Middle frontal gyrus (tissue), 1 donor: ENCODE measurements at regions not wholly inside any gene's neighbourhood (a gene's known extent, or its start where the extent isn't known, plus 50 kb on each side); places are given as distances from the start of the nearest gene placed in this dataset.

Experiments
- DNase-seq: peaks from one replicate; pipeline ENCODE4 v3.0.0-alpha.2; 2015; ENCODE audit warnings: low spot score; ENCODE audit errors: extremely low spot score

DNA sequence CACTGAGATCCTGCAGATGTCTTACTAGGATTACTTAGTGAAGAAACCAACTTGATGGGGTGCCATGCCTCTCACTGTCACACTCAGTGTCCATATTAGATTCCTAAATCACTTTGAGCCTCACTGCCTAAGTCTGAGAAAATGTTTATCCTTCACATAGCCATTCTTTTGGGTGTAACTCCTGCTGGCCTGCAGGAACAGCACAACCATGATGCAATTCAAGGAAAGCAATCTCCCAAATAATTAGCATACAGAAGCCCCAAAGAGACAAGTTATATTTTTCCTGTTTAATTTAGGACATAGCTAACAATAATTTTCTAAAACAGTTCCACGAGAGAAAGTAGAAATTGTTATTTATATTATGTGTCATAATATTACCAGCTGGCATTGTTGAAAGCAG lies 655.5 kb downstream of the KCNA4 start:
- DNase-seq = no peak

DNA sequence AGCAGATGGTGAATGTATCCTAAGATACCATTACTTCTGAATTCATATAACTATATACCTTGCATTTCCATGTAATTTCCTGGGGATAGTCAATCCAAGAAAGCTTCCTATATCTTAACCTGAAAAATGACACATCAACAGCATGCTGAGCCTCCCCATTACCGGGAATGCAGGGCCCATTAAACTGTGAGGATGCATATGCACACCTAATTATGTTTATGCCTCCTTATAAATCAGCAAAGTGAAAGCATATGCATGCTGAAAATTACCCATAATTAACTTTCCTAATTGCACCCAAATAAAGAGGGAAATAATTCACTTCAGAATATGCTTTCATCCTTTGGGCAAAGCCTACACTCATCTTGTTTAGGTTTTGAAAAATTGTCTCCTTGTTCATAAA lies 663.0 kb downstream of the KCNA4 start:
- no peak for DNase-seq

DNA sequence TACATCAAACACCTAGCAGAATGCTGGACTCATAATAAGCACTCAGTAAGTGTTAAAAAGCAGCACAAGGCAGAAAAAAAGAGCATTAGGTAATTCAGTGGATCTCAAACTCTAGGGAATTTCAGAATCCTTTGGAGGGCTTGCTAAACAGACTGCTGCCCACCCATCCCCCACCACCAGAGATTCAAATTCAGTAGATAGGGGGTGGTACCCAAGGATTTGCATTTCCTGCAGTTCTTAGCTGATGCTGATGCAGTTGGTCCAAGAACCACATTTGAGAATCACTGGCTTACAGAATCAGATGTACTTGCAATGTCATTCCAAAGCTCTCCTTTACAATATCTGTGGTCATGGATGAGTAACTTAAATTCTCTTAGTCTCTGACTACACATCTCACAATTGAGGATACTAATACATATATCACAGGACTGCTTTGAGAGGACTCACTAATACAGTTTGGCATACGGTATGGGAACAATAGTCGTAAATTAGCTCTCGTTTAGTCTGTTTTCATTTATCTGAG lies 664.5 kb downstream of the KCNA4 start:
- DNase-seq = no peak

DNA sequence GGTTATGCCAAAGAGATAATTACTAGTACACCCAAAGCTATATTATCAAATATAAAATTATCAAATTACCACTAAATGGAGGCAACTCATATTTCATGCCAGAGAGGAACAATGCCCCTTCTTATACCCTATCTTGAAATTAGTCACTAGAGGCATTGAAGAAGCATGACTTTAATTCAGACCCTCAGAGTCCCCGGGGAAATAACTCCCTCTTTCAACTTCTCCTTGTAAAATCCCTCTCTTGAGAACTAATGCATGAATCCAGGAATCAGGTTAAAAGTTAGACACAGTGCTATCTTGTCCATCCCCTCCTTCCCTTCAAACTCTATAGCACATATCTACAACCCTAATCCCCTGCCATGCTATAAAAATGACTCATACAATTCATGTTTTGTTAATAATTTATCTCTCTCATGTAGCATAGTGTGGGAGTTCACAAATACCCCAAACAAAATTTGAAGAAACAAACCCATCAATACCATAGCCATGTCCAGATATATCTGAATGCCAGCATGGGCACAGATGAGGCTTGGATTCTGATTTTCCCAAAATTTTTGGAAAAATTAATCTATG lies 665.4 kb downstream of the KCNA4 start:
- no peak for DNase-seq

DNA sequence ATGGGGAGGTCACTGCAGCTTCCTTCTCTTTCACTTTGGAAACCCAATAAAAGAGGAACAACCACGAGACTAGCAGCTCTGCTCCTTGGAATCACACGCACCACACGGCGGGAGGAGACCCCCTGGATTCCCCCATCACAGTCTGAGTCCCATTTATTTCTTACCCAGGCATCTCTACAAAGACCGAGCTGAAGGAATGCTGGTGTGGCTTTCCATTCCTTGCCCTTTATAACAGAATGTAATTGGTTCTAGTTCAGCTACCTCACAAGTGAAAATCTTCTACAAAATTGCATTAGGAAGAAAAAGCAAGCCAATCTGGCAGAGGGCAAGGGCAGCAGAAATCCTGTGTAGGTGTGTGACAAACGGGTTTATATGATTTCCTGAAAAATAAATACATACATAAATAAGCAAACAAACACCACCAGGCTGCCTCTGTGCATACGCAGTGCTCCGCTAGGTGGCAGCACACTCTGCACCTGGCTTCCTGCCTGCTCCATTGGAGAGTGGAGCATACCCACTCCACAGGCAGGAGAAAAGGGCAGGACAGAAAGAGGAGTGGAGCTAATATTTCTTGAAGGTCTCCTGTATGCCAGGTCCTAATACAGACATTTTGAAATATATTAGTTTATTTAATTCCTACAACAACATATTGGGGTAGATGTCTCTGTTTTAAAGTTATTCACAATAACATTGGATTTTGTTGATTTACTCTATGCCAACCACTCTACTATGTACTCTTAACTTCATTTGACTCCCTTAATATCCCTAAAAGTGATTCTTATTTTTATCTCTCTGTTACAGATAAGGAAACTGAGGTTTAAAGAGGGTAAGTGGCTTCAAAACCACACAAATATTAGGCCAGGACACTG lies 673.1 kb downstream of the KCNA4 start:
- DNase-seq = no peak

DNA sequence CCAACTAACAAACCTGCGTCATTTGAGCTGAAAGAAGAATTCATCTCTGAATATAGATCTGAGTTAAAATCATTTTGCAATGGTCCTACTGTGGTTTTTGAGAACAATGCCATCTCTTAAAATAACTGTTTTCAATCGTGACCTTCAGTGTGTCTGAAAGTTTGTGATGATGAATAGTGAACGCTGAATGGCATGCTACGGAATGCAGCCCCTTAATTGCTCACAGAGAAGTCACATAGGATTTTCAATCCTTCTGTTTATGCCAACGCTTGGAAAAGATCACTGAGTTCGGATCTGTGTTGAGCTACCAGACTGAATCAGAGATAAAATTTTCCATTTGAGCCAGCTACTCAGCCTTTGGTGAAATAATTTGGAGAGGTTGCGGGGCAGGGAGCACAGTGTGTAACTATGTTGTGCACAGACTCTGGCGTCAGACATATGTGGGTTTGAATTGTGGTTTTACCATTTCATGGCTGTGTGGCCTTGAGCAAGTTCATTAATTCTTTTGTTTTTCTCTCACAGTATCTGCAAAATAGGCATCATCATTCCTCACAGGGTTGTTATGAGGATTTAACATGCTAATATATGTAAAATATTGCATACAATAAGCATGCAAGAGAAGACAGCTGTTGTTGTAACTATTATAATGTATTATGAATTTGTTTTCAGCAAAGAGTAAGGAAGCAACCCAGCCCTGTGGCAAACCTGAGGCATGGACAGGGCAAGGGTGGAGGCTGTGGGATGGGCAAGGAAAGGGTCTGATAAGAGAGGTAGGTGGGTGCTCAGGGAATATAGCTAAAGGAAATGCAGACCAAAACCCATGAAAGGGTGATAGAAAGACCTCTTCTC lies 679.9 kb downstream of the KCNA4 start:
- no peak for DNase-seq

DNA sequence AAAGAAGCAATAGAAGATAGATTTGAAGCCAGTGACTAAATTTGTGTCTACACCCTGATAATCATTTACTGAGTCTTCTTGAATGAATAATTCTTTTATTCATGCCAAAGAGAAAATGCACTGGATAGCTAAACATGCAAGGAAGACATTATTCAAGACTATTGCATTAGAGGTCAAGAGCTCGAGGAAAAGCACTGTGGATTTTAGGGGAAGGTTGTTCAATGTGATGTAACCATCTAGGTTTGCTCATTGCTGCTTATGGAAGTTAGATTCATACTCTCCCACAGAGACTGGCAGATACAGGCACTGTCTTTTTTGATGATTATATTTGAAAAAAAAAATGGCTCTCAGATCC lies 682.1 kb downstream of the KCNA4 start:
- DNase-seq = no peak

DNA sequence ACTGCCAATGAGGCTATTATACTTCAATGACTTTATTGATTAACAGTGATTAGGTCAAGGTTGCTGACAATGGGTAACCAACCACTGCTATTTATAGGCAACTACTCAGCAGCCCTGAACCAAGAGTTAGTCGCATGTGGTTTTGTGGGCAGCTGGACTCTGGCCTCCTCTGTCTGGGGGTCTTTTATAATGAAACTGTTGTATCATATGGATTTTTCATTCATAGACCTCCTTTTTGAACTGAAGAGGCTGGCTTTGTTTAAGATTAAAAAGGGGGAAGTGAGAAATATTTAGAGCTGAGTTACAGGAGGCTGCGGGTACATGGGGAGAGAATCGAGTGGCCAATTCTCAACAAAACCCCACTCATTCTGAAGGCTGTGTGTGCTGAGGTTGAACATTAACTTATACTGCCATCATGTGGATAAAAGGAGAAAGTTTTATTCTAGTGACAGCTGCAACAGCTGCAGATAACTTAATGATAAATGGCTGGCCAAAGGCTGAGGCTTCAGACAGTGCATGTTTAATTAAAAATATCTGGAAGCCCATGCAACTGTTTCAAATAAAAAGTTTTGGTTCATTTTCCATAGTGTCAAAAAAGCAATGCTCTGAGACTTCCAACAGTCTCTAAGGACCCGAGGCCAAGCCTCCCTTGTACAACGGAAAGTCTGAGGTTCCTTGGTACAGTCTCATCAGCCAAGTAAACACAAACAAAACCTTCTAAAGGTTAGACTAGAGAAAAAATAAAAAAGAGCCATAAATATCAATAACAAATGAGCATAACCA lies 682.6 kb downstream of the KCNA4 start:
- no peak for DNase-seq

DNA sequence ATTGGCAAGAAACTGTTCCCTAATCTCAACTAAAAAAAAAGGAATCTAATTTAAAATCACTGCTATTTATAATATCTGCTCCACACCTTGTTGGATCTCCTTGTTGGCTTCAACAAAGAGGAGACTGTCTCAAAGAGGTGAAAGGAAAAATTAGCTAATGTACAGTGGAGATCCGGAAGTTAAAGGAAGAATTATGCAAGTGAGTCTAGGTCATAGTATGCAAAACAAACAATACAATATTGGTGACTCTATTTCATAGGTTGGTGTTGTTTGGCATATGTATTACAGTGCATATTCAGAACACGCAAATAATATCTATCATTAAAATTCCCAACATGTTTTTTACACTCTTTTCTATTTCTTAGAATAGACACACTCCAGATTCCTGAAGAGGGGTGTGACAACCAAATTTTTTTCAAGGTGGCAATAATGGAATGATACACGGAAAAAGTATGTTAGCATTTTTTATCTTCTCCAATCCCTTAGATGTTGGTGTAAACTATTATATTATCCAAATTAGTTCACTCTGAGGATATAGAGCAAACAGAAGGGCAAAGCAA lies 685.3 kb downstream of the KCNA4 start:
- DNase-seq = no peak

DNA sequence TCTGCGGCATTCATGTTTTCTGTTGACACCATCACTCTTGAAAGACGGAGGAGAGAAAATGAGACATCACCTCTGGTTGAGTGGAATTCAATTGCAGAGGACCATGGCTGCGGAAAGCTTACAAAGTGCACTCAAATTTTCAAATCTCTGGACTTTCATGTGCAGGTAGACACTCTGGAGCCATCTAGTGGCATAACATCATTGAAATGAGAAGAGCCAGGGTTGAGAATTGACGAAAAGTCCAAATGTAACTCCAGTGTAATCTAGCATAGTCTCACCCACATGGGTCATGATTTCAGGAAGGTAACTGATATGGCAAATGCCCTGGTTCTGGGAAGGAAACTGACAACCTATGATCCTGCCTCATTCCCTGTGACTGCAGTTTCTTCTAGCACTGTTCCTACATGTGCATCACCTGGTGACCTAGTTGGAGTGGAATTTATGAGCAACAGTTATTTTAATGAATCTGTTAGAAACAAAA lies 687.8 kb downstream of the KCNA4 start:
- no peak for DNase-seq

DNA sequence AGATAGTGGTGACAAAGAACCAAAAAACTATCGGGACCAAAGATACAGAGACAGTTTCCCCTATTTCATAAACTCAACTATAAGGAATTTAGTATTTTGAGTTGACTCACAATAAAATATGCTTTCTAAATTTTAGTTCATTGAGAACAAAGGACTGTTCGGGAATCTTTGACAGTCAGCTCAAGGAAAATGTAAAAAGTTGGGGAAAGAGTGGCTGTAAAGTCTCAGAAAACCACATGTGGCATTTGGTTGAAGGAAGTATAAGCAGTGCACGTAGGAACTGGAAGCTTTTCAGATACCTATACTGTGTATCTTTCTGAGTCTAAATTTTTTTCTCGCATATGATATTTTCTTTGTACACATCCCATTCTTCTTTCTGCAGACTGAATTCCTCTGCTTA lies 688.9 kb downstream of the KCNA4 start:
- DNase-seq = no peak

DNA sequence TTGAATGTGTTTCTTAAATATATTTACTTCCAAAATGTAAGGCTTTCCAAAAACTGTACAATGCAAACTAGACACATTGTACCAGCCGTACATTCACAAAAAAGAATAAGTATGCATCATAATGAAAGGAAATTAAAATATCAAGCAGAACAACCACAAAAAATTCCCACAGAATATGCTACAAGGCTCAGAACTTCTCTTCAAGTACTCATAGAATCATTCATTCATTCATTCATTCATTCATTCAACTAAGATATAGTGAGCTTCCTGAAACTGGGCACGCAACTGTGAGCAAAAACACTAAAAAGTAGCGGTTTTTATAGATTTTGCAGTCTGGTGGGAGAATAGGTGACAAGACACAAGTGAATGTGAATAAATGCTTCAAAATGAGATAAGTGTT lies 690.1 kb downstream of the KCNA4 start:
- no peak for DNase-seq

DNA sequence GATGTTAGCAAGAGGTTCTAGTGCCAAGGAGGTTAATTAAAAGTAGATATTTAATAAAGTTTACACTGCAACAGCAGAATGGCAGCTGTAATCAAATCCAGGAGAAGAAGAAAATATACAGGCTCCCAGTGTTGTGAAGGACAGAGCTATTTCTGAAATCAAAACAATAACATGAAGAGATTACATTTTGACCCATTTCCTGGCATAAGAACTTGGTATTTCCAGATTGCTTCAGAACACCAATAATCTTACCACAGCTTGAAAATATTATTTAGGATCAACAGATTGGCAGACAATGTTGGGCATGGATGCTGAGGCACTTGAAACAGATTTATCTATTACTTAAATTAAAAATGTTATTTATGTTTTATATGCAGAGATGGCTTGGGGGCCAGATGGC lies 692.5 kb downstream of the KCNA4 start:
- DNase-seq = no peak

DNA sequence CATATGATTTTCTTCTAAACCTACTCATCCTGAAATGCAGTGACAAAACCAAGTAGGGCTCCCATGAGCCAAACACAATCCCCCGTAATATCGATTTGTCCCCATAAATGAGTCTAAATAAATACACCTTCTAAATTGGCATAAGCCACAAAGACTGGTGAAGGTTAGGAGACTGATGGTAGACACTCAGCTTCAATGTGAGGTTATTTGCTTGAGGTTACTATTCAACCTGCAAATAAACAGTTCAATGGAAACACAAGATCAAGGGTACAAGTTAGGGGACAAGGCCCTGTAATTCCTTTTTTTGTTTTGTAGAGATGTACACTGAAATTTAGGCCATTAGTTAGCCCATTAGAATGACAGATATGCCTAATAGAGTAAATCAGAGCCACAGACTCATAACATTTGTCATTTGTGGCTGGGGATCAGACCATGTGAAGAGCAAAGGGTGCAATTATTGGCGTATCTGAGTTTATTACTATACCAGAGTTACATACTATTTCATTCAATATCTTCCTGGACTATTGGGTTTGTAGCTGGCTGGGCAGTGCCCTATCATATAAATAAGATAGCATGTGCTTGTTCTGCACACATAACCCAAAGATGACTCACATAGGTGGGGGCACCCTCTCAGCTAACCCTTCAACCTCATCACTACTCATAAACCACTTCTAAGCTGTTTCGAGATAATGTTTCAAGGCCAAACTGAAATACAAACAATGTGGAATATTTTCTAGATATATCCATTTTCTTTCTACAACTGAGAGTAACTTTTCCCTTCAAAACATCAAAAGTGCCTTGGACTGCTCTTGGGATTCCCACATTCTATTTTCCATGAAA lies 695.3 kb downstream of the KCNA4 start:
- DNase-seq = no peak

DNA sequence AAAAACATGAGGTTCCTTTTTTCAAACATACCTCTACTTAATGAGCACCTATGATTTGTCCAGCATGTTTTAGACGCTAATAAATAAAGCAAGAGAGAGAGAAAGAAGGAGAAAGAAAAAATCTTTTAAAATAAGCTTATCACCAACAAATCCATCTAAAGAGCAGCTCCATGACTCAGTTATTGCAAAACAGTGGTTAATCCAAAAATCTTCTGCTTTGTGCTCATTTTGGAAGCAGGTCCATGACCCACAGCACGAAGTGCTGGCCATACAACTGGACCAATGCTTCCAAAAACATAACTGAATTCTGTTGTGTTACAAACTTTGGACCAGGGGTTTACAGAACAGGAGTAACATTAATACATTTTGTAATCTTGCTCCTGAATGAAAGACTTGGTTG lies 696.6 kb downstream of the KCNA4 start:
- no peak for DNase-seq

DNA sequence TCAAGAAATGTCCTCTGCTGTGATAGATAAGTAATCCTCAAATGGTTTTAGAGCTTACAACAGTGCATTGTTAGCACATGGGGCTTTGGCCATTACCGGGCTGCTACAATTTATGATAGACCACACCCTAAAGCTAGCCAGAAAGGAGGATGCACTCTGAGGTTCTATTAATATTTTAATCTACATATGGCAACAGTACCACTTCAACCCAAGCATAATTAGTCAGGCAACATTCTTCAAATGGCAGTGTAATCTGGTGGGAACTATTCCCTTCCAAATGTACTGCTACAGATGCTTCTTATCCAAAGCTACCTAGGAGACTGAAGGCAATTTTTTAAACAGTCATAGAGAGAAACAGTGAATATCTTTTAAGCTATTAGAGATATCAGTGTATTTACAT lies 697.6 kb downstream of the KCNA4 start:
- no peak for DNase-seq

DNA sequence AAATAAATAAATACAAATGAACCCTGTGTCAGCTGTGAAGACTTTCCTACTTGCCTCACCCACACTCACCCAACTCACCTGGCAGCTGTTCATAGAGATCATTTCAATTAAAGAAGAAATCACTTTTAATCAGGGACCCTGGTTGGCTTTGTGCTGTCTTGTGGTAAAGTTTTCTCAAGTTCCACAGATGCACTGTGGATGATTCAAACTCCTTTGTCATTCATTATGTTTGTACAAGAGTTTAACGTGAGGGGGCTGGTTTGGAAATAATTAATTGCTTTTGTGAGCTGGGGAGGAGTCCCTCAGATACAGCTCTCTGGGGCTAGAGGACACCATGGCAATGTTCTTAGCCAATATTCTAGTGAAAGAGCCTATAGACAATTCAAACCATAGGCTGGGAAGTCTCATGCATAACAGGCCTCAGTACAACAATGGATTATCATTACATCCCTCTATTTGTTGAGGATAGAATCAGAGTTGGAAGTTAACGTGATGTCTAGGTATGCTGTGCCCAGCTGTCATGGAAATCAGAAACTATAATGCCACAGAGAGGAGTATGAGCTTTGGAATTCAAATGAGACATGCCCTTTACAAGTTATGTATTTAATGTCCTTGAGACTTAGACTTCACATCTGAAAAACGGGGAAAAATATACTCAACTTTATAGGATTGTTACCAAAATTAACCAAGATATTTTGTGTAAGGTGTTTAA lies 698.5 kb downstream of the KCNA4 start:
- no peak for DNase-seq

DNA sequence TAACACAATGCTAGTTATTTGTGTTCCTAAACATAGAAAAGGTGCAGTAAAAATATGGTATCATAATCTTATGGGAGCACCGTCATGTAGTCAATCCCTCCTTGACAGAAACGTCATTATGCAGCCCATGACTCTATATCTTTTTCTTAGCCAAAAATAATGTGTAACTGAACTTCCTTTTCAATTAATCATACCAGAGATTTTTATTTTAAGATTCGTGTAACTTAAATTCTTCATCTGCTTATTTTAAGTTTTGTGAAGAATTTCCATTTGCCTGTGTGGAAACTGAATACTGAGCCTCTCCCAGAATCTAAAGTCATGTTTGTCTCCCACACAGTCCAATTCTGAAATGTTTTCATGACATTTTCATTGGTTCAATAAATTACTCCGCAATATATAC lies 699.1 kb downstream of the KCNA4 start:
- no peak for DNase-seq

DNA sequence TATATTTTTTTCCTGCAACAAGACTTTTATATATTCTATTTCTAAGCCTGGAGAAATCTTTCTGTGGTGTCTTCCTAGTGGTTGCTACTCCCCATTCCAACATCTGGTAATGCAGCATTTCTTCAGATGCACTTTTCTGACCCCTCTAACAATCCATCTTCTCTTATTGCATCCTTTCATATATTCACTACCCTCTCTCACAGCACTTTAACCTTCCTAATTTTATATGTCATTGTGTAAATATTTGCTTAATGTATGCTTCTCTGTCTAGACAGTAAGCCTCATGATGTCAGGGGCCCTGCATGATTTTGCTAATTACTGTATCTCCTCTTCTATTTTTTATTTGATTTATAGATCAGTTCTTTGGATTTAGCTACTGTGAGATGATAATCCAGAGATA lies 701.6 kb downstream of the KCNA4 start:
- DNase-seq = no peak
